NB4 (cell line): ENCODE measurements at regions not wholly inside any gene's neighbourhood (a gene's known extent, or its start where the extent isn't known, plus 50 kb on each side); places are given as distances from the start of the nearest gene placed in this dataset.

Experiments used
- TF ChIP-seq, protein P1 (sequence below): IDR thresholded peaks from one replicate; pipeline ENCODE4 v1.5.1; 2012; ENCODE audit warnings: low read depth, low read length
- TF ChIP-seq, protein P2 (sequence below): IDR thresholded peaks from 2 replicates; pipeline ENCODE4 v1.6.1; 2011; ENCODE audit warnings: low read depth, low read length

DNA sequence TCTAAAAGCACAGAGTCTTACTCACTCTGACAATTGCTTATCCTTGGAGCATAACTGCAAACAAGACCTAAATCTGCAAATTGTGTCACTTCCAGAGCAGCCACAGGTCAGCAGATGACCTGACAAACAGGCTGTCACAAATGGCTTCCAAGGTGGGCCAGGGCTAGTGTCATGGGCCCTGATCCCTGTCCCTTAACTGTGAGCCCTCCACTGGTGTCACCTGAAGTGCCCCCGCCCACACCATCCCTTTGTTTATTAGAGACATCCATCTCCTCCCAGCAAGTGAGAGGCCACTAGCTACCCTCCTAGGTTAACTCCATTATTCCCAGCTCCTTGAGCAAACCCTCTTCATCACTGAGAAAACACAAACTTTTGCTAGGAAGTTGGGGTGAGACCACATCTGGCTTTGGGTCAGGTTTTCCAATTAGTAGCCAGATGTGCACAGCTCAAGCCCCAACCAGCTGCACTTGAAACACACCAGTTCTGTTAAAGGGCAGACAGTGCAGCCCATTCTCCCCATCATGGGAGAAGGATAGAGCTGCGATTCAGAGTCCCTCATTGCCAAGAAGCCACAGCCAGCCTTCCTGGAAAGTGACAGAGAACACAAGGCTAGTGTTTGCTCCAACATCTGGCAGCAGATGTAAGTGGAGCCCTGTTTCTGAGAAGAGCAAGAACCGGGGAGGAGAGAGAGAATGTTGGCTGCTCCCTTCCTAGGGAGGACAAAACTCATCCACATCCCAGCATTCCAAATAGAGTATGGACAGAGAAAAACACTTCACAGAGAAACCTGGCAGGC lies 75.7 kb upstream of the NANOS1 start:
- TF ChIP-seq, protein P1, sequence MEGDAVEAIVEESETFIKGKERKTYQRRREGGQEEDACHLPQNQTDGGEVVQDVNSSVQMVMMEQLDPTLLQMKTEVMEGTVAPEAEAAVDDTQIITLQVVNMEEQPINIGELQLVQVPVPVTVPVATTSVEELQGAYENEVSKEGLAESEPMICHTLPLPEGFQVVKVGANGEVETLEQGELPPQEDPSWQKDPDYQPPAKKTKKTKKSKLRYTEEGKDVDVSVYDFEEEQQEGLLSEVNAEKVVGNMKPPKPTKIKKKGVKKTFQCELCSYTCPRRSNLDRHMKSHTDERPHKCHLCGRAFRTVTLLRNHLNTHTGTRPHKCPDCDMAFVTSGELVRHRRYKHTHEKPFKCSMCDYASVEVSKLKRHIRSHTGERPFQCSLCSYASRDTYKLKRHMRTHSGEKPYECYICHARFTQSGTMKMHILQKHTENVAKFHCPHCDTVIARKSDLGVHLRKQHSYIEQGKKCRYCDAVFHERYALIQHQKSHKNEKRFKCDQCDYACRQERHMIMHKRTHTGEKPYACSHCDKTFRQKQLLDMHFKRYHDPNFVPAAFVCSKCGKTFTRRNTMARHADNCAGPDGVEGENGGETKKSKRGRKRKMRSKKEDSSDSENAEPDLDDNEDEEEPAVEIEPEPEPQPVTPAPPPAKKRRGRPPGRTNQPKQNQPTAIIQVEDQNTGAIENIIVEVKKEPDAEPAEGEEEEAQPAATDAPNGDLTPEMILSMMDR, result no peak
- TF ChIP-seq, protein P2, sequence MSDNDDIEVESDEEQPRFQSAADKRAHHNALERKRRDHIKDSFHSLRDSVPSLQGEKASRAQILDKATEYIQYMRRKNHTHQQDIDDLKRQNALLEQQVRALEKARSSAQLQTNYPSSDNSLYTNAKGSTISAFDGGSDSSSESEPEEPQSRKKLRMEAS, result no peak
